SU-DHL-6 (cell line): ENCODE measurements at regions not wholly inside any gene's neighbourhood (a gene's known extent, or its start where the extent isn't known, plus 50 kb on each side); places are given as distances from the start of the nearest gene placed in this dataset.
"Not testable (repeated sequence)": the region's sequence is repeated elsewhere in the genome, so short reads cannot be mapped to it uniquely, and the experiment has no call there.

Experiments used
- CTCF ChIP-seq: fragments of 200-600 bp; sonication (generic); IDR thresholded peaks from one replicate; pipeline ENCODE4 v1.5.1; 2017; ENCODE audit warnings: antibody characterized with exemption, mild to moderate bottlenecking, low read length, moderate library complexity; ENCODE audit not compliant: insufficient read depth, poor library complexity, severe bottlenecking
- EZH2phosphoT487 ChIP-seq: fragments of 200-600 bp; sonication (generic), shearing (Covaris generic); conservative IDR thresholded peaks from 2 replicates; pipeline ENCODE4 v1.6.1; 2018; ENCODE audit warnings: mild to moderate bottlenecking, antibody characterized with exemption, low read length, moderate library complexity, mixed read lengths

GRCh38 chr16:88311860-88312259 is 70.9 kb upstream of the ZNF469 start:
- not testable (repeated sequence) for TF ChIP-seq CTCF, EZH2phosphoT487
